HEK293T (cell line): ENCODE measurements at regions not wholly inside any gene's neighbourhood (a gene's known extent, or its start where the extent isn't known, plus 50 kb on each side); places are given as distances from the start of the nearest gene placed in this dataset.

Source experiments
- CTCF ChIA-PET: fragments of 350-600 bp; formaldehyde crosslinking; extraction: SDS; loops from one replicate; lab custom pipeline; 2021; ENCODE audit warnings: antibody characterized with exemption, inconsistent platforms; lab: Yijun Ruan, JAX
- POLR2A ChIA-PET: fragments of 350-600 bp; formaldehyde crosslinking; extraction: SDS; loops from one replicate; lab custom pipeline; 2020; ENCODE audit warnings: antibody characterized with exemption, inconsistent platforms; lab: Yijun Ruan, JAX
- DNase-seq: peaks from one replicate; pipeline ENCODE4 v3.0.0; 2012; ENCODE audit warnings: mixed read lengths; ENCODE audit errors: extremely low spot score
- ARNT ChIP-seq: fragments of 450-650 bp; IDR thresholded peaks from 2 replicates; pipeline ENCODE4 v1.6.1; 2017; ENCODE audit warnings: mild to moderate bottlenecking
- BHLHE40 ChIP-seq: fragments of 450-650 bp; IDR thresholded peaks from 2 replicates; pipeline ENCODE4 v1.6.1; 2016; ENCODE audit warnings: mild to moderate bottlenecking, moderate library complexity, borderline replicate concordance
- CTBP1 ChIP-seq: fragments of 450-650 bp; IDR thresholded peaks from 2 replicates; pipeline ENCODE4 v1.6.1; 2016; ENCODE audit warnings: borderline replicate concordance
- ELF4 ChIP-seq: fragments of 450-650 bp; IDR thresholded peaks from 2 replicates; pipeline ENCODE4 v1.6.1; 2017; ENCODE audit warnings: antibody characterized with exemption
- FOXA1 ChIP-seq: fragments of 450-650 bp; IDR thresholded peaks from 2 replicates; pipeline ENCODE4 v1.6.1; 2016; ENCODE audit warnings: mild to moderate bottlenecking
- FOXK2 ChIP-seq: fragments of 450-650 bp; IDR thresholded peaks from 2 replicates; pipeline ENCODE4 v1.6.1; 2016; ENCODE audit warnings: mild to moderate bottlenecking
- FOXM1 ChIP-seq: fragments of 450-650 bp; IDR thresholded peaks from 2 replicates; pipeline ENCODE4 v1.6.1; 2017; ENCODE audit warnings: mild to moderate bottlenecking, borderline replicate concordance
- HDGF ChIP-seq: fragments of 450-650 bp; IDR thresholded peaks from 2 replicates; pipeline ENCODE4 v1.6.1; 2017; ENCODE audit warnings: antibody characterized with exemption, borderline replicate concordance
- L3MBTL2 ChIP-seq: fragments of 450-650 bp; conservative IDR thresholded peaks from 2 replicates; pipeline ENCODE4 v1.6.1; 2016; ENCODE audit warnings: mild to moderate bottlenecking
- LEF1 ChIP-seq: fragments of 450-650 bp; IDR thresholded peaks from 2 replicates; pipeline ENCODE4 v1.6.1; 2017; ENCODE audit warnings: mild to moderate bottlenecking, borderline replicate concordance
- NFRKB ChIP-seq: fragments of 450-650 bp; IDR thresholded peaks from 2 replicates; pipeline ENCODE4 v1.6.1; 2016; ENCODE audit warnings: mild to moderate bottlenecking, moderate library complexity
- PKNOX1 ChIP-seq: fragments of 450-650 bp; IDR thresholded peaks from 2 replicates; pipeline ENCODE4 v1.6.1; 2016
- SP1 ChIP-seq: fragments of 450-650 bp; IDR thresholded peaks from 2 replicates; pipeline ENCODE4 v1.6.1; 2017
- SUZ12 ChIP-seq: fragments of 450-650 bp; IDR thresholded peaks from 2 replicates; pipeline ENCODE4 v1.6.1; 2016; ENCODE audit warnings: mild to moderate bottlenecking
- TARDBP ChIP-seq: fragments of 450-650 bp; IDR thresholded peaks from 2 replicates; pipeline ENCODE4 v1.6.1; 2016
- ZNF384 ChIP-seq: fragments of 450-650 bp; IDR thresholded peaks from 2 replicates; pipeline ENCODE4 v1.6.1; 2016

GRCh38 chr6:74971633-74972032 lies 234.2 kb downstream of the COL12A1 start:
- DNase-seq, result no peak
- ChIA-PET POLR2A (no interaction called here), CTCF (no interaction called here)
- no peak for TF ChIP-seq HDGF
- no peak for TF ChIP-seq FOXA1
- no peak for TF ChIP-seq ARNT
- TF ChIP-seq SUZ12, result no peak
- no peak for TF ChIP-seq ZNF384
- TF ChIP-seq TARDBP, result no peak
- no peak for TF ChIP-seq ELF4
- no peak for TF ChIP-seq L3MBTL2
- no peak for TF ChIP-seq SP1
- no peak for TF ChIP-seq CTBP1
- no peak for TF ChIP-seq PKNOX1
- no peak for TF ChIP-seq FOXM1
- TF ChIP-seq LEF1, result no peak
- no peak for TF ChIP-seq BHLHE40
- TF ChIP-seq FOXK2, result no peak
- TF ChIP-seq NFRKB, result no peak

- ChIA-PET POLR2A (no interaction called here), CTCF (no interaction called here)
- no peak for TF ChIP-seq FOXA1
- no peak for TF ChIP-seq L3MBTL2
- no peak for TF ChIP-seq FOXM1
- DNase-seq, result no peak
These were observed 236.1 kb downstream of the COL12A1 start for GRCh38 chr6:74969591-74970267.

DNA sequence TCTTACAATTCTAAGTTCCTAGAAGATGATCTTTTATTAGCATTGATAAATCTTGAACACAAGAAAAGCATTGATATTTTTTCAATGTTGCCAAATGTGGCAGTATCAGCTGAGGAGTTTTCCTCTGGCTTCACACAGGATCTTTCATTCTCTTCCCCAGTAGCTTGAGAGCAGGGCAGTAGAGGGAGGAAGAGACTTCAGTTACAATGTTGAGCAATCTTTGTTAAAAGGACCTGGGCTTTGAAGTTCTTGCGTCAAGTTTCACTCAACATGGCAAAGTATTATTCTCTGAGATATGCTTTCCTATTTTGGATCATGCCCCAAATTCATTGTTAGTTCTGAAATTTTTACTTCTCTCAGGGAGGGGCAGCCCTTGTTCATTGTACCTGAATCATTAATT lies 238.0 kb downstream of the COL12A1 start:
- ChIA-PET CTCF (interaction anchor here (0.6 kb wide), 1 partner anchor 21 kb away, joined by 3 read pairs; no protein-coding TSS in a partner anchor), POLR2A (no interaction called here)
- no peak for DNase-seq
- TF ChIP-seq TARDBP, result no peak
- no peak for TF ChIP-seq SP1
- no peak for TF ChIP-seq BHLHE40
- no peak for TF ChIP-seq LEF1
- no peak for TF ChIP-seq FOXM1
- no peak for TF ChIP-seq CTBP1
- TF ChIP-seq PKNOX1, result no peak
- TF ChIP-seq ZNF384, result no peak
- no peak for TF ChIP-seq SUZ12
- no peak for TF ChIP-seq NFRKB
- no peak for TF ChIP-seq ELF4
- no peak for TF ChIP-seq HDGF
- no peak for TF ChIP-seq L3MBTL2
- no peak for TF ChIP-seq FOXK2
- TF ChIP-seq ARNT, result no peak
- no peak for TF ChIP-seq FOXA1

DNA sequence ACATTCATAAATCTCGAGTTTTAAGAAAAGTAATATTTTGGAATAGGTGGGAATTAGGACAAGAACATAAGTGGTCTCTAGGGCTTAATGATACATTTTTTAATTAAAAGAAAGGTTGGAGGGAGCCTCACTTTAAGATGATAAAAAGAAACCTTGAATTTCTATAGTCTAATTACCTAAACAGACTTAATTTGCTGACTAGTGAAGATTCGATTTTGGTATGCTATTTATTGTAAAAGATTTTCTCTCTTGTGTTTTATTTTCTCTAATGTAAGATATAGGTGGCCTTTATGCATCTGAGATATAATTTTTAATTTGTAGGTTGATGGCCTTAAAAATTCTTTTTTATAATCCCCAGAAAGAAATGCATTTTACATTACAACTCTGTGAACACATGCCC lies 239.1 kb downstream of the COL12A1 start:
- ChIA-PET CTCF (no interaction called here), POLR2A (no interaction called here)
- DNase-seq, result no peak
- no peak for TF ChIP-seq PKNOX1
- TF ChIP-seq FOXK2, result no peak
- TF ChIP-seq NFRKB, result no peak
- no peak for TF ChIP-seq BHLHE40
- TF ChIP-seq FOXA1, result no peak

DNA sequence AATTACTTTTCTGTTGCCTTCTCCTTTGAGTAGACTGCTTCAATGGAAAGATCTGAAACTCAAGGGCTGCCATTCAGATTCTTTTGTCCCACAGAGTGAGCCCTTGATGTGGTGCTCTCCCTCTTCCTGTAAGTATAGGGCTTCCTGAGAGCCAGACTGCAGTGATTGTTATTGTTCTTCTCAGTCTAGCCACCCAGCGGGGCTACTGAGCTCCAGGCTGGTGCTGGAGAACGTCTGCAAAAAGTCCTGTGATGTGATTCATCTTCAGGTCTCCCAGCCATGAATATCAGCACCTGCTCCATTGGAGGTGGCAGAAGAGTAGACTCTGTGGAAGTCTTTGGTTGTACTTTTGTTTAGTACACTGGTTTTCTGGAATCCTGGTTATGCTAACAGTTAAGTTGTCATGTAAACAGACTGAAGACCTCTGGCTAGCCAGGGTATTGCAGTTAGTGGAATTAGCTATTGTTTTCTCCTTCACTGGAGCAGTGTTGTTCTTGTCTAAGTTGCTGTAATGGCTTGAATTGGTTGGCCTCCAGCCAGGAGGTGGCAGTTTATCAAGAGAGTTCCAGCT lies 240.9 kb downstream of the COL12A1 start:
- POLR2A ChIA-PET, result no interaction called here
- no peak for TF ChIP-seq FOXK2
- TF ChIP-seq BHLHE40, result no peak
- TF ChIP-seq FOXM1, result no peak
- TF ChIP-seq CTBP1, result no peak
- no peak for TF ChIP-seq ARNT
- no peak for TF ChIP-seq ZNF384
- TF ChIP-seq SUZ12, result no peak
- no peak for TF ChIP-seq PKNOX1
- CTCF ChIA-PET, result no interaction called here
- no peak for DNase-seq
